GM12878 (cell line): ENCODE measurements at regions not wholly inside any gene's neighbourhood (a gene's known extent, or its start where the extent isn't known, plus 50 kb on each side); places are given as distances from the start of the nearest gene placed in this dataset.

Source experiments
- ATAC-seq: fragments of 200-7000 bp; cut with Tn5 transposase; 3 replicates; pipeline ENCODE4 v1.9.1; 2020; ENCODE audit warnings: mild to moderate bottlenecking, moderate library complexity
- BruUV-seq: library from RNA; stranded (reverse); fragments of 400-500 nt; replicated peaks from 2 replicates; lab custom pipeline; 2021; lab: Mats Ljungman, UMichigan
- CTCF ChIA-PET: fragments of 300-600 bp; sonication (Branson Sonifier 250); formaldehyde crosslinking; extraction: SDS; loops from one replicate; lab custom pipeline; 2021; ENCODE audit warnings: inconsistent platforms; lab: Yijun Ruan, JAX
- POLR2A ChIA-PET: fragments of 350-600 bp; formaldehyde crosslinking; extraction: SDS; loops from one replicate; lab custom pipeline; 2021; ENCODE audit warnings: inconsistent platforms; lab: Charles Lee
- RAD21 ChIA-PET: fragments of 300-600 bp; sonication (Branson Sonifier 250); formaldehyde crosslinking; loops from one replicate; lab custom pipeline; 2023; ENCODE audit warnings: antibody characterized with exemption; ENCODE audit not compliant: unreplicated experiment; lab: Charles Lee
- SMC1A ChIA-PET: fragments of 300-600 bp; sonication (Branson Sonifier 250); formaldehyde crosslinking; loops from one replicate; lab custom pipeline; 2023; ENCODE audit not compliant: unreplicated experiment, uncharacterized antibody; lab: Charles Lee
- DNase-seq: peaks from one replicate; pipeline ENCODE4 v3.0.0-alpha.2; 2011; ENCODE audit warnings: low read depth, low spot score
- FAIRE-seq: peaks from 3 replicates; lab custom pipeline; 2011; peaks lifted over from hg19 to GRCh38; lab: Jason Lieb, UNC
- H2AFZ ChIP-seq: 2 replicates; pipeline ENCODE4 v1.6.0; 2011; ENCODE audit warnings: low read depth, low read length, control low read depth; ENCODE audit not compliant: control insufficient read depth
- H3K27ac ChIP-seq: 2 replicates; pipeline ENCODE4 v1.5.1; 2011; ENCODE audit warnings: control low read depth; ENCODE audit not compliant: control insufficient read depth, insufficient read depth
- H3K27me3 ChIP-seq, 2 experiments: replicated peaks in 1 of 2; 2 replicates each; pipeline versions ENCODE4 v1.6.0 to v1.6.1; 2011; ENCODE audit warnings: low read length in 1 of 2; ENCODE audit not compliant: control insufficient read depth in 2 of 2, insufficient read depth in 2 of 2
- H3K36me3 ChIP-seq, 2 experiments: 2 replicates each; pipeline ENCODE4 v1.5.1; 2011; ENCODE audit warnings: low read length in 1 of 2; ENCODE audit not compliant: control insufficient read depth in 2 of 2, insufficient read depth in 2 of 2
- H3K4me1 ChIP-seq: 2 replicates; pipeline ENCODE4 v1.6.1; 2011; ENCODE audit warnings: mild to moderate bottlenecking, low read length, moderate library complexity, mixed read lengths; ENCODE audit not compliant: control insufficient read depth, insufficient read depth
- H3K4me2 ChIP-seq: 2 replicates; pipeline ENCODE4 v1.6.0; 2011; ENCODE audit warnings: control low read depth; ENCODE audit not compliant: control insufficient read depth, insufficient read depth
- H3K4me3 ChIP-seq: fragments of 200-600 bp; sonication (generic); 2 replicates; pipeline ENCODE4 v1.5.1; 2016
- H3K79me2 ChIP-seq: 2 replicates; pipeline ENCODE4 v1.6.0; 2011; ENCODE audit warnings: low read length; ENCODE audit not compliant: control insufficient read depth, insufficient read depth
- H3K9ac ChIP-seq: 2 replicates; pipeline ENCODE4 v1.8.0; 2011; ENCODE audit warnings: low read length, control low read depth, mixed read lengths; ENCODE audit not compliant: control insufficient read depth, insufficient read depth
- H3K9me3 ChIP-seq: replicated peaks from 3 replicates; pipeline ENCODE4 v1.5.1; 2011; ENCODE audit warnings: mild to moderate bottlenecking, low read length; ENCODE audit not compliant: control insufficient read depth, insufficient read depth
- H4K20me1 ChIP-seq: 2 replicates; pipeline ENCODE4 v1.6.0; 2011; ENCODE audit not compliant: control insufficient read depth, insufficient read depth
- KLF5 ChIP-seq: fragments of 450-650 bp; IDR thresholded peaks from 2 replicates; pipeline ENCODE4 v1.6.1; 2014; ENCODE audit warnings: mild to moderate bottlenecking; ENCODE audit not compliant: partially characterized antibody
- MTA2 ChIP-seq: fragments of 450-650 bp; IDR thresholded peaks from 2 replicates; pipeline ENCODE4 v1.6.1; 2016; ENCODE audit warnings: low read depth, mild to moderate bottlenecking, moderate library complexity
- NFIC ChIP-seq: IDR thresholded peaks from 2 replicates; pipeline ENCODE4 v1.6.1; 2012; ENCODE audit warnings: low read depth, mild to moderate bottlenecking, inconsistent platforms, low read length, moderate library complexity
- WGBS: methylation state at CpG from one replicate; pipeline ENCODE4 v1.1.6; 2016; ENCODE audit warnings: low lambda C conversion rate; ENCODE audit not compliant: insufficient replicate concordance, insufficient coverage; ENCODE audit errors: missing lambda C conversion rate; 5-methylcytosine and 5-hydroxymethylcytosine counted together
- in situ Hi-C: fragments of 300-500 bp; cut with MboI; formaldehyde crosslinking; loops from 9 replicates; pipeline ENCODE4 v1.14.3; 2018; ENCODE audit warnings: mixed read lengths
- intact Hi-C: fragments of 100-400 bp; cut with micrococcal nuclease; formaldehyde crosslinking; loops from one replicate; pipeline ENCODE4 v1.14.2; 2022; ENCODE audit not compliant: unreplicated experiment
- TF ChIP-seq, protein P1 (sequence below): fragments of 450-650 bp; IDR thresholded peaks from 2 replicates; pipeline ENCODE4 v1.6.1; 2017; ENCODE audit warnings: mild to moderate bottlenecking, low read depth, inconsistent platforms; ENCODE audit not compliant: poor library complexity, severe bottlenecking
- TF ChIP-seq, protein P2 (sequence below): fragments of 450-650 bp; IDR thresholded peaks from 2 replicates; pipeline ENCODE4 v1.6.1; 2017; ENCODE audit warnings: low read depth, mild to moderate bottlenecking, moderate library complexity
- TF ChIP-seq, protein P3 (sequence below): fragments of 450-650 bp; IDR thresholded peaks from 2 replicates; pipeline ENCODE4 v1.6.1; 2017; ENCODE audit warnings: mild to moderate bottlenecking, moderate library complexity

DNA sequence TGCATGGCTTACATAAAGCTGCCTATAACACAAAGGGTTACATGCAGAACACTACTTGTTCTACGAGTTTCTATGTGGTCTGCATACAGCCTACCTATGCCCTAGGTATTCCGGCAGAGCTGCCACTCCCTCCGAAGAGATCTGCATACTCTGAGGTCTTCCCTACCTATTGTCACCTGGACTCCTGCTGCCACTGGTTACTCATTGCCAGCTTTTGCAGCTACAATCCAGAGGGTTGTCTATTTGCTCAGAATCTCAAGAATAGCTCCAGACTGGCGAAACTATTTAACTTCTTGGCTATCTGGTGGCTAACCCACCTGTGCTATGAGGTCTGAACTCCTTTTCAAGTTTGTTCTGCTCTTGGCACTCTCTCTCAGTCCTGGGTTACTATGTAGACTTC, 323.3 kb downstream of the BMP2 start:
- Histone ChIP-seq H3K36me3 (no peaks in the 10 kb centered on the region), H3K4me3 (no peak overlapping the region), H3K4me2 (no peak overlapping the region), H3K79me2 (no peaks in the 10 kb centered on the region), H3K9me3 (no peaks in the 10 kb centered on the region), H3K4me1 (no peaks in the 10 kb centered on the region), H3K27me3 (no peaks in the 10 kb centered on the region), H4K20me1 (no peaks in the 10 kb centered on the region), H2AFZ (no peak overlapping the region), H3K9ac (no peak overlapping the region), H3K27ac (no peak overlapping the region)
- no peak for DNase-seq
- ChIA-PET CTCF (interaction anchor here (0.8 to 1.6 kb wide), 4 partner anchors 9 to 263 kb away, joined by 3 to 4 read pairs (median 3); no protein-coding TSS in a partner anchor), POLR2A (no interaction called here), SMC1A (interaction anchor here (0.7 to 1.7 kb wide), 3 partner anchors 8 to 59 kb away, joined by 3 to 5 read pairs (median 4); no protein-coding TSS in a partner anchor), RAD21 (interaction anchor here (0.9 to 1.0 kb wide), 2 partner anchors 79 to 156 kb away, joined by 3 to 4 read pairs; no protein-coding TSS in a partner anchor)
- 14% methylated on average over 4 of the region's 4 CpGs for WGBS
- ATAC-seq = peak; percentile 35
- TF ChIP-seq, protein P1, sequence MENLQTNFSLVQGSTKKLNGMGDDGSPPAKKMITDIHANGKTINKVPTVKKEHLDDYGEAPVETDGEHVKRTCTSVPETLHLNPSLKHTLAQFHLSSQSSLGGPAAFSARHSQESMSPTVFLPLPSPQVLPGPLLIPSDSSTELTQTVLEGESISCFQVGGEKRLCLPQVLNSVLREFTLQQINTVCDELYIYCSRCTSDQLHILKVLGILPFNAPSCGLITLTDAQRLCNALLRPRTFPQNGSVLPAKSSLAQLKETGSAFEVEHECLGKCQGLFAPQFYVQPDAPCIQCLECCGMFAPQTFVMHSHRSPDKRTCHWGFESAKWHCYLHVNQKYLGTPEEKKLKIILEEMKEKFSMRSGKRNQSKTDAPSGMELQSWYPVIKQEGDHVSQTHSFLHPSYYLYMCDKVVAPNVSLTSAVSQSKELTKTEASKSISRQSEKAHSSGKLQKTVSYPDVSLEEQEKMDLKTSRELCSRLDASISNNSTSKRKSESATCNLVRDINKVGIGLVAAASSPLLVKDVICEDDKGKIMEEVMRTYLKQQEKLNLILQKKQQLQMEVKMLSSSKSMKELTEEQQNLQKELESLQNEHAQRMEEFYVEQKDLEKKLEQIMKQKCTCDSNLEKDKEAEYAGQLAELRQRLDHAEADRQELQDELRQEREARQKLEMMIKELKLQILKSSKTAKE = no peak
- TF ChIP-seq KLF5 = no peak
- TF ChIP-seq NFIC = no peak
- TF ChIP-seq, protein P2, sequence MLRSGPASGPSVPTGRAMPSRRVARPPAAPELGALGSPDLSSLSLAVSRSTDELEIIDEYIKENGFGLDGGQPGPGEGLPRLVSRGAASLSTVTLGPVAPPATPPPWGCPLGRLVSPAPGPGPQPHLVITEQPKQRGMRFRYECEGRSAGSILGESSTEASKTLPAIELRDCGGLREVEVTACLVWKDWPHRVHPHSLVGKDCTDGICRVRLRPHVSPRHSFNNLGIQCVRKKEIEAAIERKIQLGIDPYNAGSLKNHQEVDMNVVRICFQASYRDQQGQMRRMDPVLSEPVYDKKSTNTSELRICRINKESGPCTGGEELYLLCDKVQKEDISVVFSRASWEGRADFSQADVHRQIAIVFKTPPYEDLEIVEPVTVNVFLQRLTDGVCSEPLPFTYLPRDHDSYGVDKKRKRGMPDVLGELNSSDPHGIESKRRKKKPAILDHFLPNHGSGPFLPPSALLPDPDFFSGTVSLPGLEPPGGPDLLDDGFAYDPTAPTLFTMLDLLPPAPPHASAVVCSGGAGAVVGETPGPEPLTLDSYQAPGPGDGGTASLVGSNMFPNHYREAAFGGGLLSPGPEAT = no peak
- no peak for TF ChIP-seq MTA2
- TF ChIP-seq, protein P3, sequence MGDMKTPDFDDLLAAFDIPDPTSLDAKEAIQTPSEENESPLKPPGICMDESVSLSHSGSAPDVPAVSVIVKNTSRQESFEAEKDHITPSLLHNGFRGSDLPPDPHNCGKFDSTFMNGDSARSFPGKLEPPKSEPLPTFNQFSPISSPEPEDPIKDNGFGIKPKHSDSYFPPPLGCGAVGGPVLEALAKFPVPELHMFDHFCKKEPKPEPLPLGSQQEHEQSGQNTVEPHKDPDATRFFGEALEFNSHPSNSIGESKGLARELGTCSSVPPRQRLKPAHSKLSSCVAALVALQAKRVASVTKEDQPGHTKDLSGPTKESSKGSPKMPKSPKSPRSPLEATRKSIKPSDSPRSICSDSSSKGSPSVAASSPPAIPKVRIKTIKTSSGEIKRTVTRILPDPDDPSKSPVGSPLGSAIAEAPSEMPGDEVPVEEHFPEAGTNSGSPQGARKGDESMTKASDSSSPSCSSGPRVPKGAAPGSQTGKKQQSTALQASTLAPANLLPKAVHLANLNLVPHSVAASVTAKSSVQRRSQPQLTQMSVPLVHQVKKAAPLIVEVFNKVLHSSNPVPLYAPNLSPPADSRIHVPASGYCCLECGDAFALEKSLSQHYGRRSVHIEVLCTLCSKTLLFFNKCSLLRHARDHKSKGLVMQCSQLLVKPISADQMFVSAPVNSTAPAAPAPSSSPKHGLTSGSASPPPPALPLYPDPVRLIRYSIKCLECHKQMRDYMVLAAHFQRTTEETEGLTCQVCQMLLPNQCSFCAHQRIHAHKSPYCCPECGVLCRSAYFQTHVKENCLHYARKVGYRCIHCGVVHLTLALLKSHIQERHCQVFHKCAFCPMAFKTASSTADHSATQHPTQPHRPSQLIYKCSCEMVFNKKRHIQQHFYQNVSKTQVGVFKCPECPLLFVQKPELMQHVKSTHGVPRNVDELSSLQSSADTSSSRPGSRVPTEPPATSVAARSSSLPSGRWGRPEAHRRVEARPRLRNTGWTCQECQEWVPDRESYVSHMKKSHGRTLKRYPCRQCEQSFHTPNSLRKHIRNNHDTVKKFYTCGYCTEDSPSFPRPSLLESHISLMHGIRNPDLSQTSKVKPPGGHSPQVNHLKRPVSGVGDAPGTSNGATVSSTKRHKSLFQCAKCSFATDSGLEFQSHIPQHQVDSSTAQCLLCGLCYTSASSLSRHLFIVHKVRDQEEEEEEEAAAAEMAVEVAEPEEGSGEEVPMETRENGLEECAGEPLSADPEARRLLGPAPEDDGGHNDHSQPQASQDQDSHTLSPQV = no peak
- BruUV-seq = no TSS peak
- no peak for FAIRE-seq
- intact Hi-C loops (loop anchor here (5.0 to 10.0 kb wide), 2 partner anchors 264 to 326 kb away; partner anchors contain the start of gene BMP2), in situ Hi-C loops (no loop called here)
